ENCODE measurements at regions not wholly inside any gene's neighbourhood (a gene's known extent, or its start where the extent isn't known, plus 50 kb on each side); places are given as distances from the start of the nearest gene placed in this dataset.

DNA sequence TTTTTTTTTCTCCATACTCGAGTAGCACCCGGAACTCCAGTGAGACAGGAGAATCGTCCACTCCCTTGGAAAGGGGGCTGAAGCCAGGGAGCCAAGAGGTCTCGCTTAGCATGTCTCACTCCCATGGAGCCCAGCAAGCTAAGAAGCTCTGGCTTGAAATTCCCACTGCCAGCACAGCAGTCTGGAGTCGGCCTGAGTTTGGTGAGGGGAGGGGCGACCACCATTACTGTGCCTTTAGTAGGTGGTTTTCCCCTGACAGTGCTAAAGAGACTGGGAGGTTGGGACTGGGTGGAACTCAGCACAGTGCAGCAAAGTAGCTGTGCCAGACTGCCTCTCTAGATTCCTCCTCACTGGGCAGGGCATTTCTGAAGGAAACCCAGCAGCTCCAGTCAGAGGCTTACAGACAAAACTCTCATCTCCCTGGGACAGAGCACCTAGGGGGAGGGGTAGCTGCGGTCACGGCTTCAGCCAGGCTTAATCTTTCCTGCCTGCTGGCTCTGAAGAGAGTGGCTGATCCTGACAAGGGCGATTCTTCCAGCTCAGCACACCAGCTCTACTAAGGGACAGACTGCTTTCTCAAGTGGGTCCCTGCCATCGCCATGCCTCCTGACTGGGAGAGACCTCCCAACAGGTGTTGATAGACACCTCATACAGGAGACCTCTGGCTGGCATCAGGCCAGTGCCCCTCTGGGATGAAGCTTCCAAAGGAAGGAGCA lies 414.5 kb upstream of the ZNF608 start:
- no peak overlapping the region for H3K4me3 ChIP-seq (ENCODE audit: low read length)
- DNase-seq, result no peak
- no peak overlapping the region for H3K4me2 ChIP-seq (ENCODE audit: low read length)
- H3K36me3 ChIP-seq (ENCODE audit: low read depth, low read length), result no peaks in the 10 kb centered on the region
- H2AFZ ChIP-seq (ENCODE audit: low read length), result no peak overlapping the region
- no peak overlapping the region for H3K27ac ChIP-seq (ENCODE audit: low read length)
- CTCF ChIA-PET, result no interaction called here
- no peaks in the 10 kb centered on the region for H4K20me1 ChIP-seq (ENCODE audit: low read length)
- POLR2A ChIA-PET (ENCODE audit: unreplicated experiment), result no interaction called here
- no peak for TF ChIP-seq EZH2 (IDR thresholded peaks at IDR 0.05; ENCODE audit: low read length, unreplicated experiment)
- TF ChIP-seq CTCF (conservative IDR thresholded peaks at IDR 0.05; ENCODE audit: low read depth, low read length), result no peak
- intact Hi-C loops (cut with micrococcal nuclease), result no loop called here
- BruUV-seq (replicated peaks), result no TSS peak
- H3K79me2 ChIP-seq (ENCODE audit: low read length), result no peaks in the 10 kb centered on the region
- H3K9me2 ChIP-seq (replicated peaks; ENCODE audit: low read length), result no peaks in the 10 kb centered on the region
- no peaks in the 10 kb centered on the region for H3K4me1 ChIP-seq (ENCODE audit: insufficient read depth, low read length)
- H3K27me3 ChIP-seq (ENCODE audit: low read length), result no peaks in the 10 kb centered on the region
- H3K9me3 ChIP-seq (ENCODE audit: low read length), result no peaks in the 10 kb centered on the region
- no peak for ATAC-seq
- no peaks in the 10 kb centered on the region for H3F3A ChIP-seq (ENCODE audit: low read length, unreplicated experiment)
- no peak overlapping the region for H3K9ac ChIP-seq (ENCODE audit: low read length)

GRCh38 chr5:125162714-125163113 lies 416.3 kb upstream of the ZNF608 start:
- ATAC-seq (no peak), DNase-seq (no peak)
- H3K4me2 ChIP-seq (ENCODE audit: low read length), result no peak overlapping the region
- no peak for TF ChIP-seq EZH2 (IDR thresholded peaks at IDR 0.05; ENCODE audit: low read length, unreplicated experiment)
- intact Hi-C loops (cut with micrococcal nuclease), result no loop called here
- no peaks in the 10 kb centered on the region for H3K27me3 ChIP-seq (ENCODE audit: low read length)
- no peaks in the 10 kb centered on the region for H3K9me2 ChIP-seq (replicated peaks; ENCODE audit: low read length)
- H2AFZ ChIP-seq (ENCODE audit: low read length), result no peak overlapping the region
- no TSS peak for BruUV-seq (replicated peaks)
- H3K4me1 ChIP-seq (ENCODE audit: insufficient read depth, low read length), result no peaks in the 10 kb centered on the region
- no peaks in the 10 kb centered on the region for H3F3A ChIP-seq (ENCODE audit: low read length, unreplicated experiment)
- H3K27ac ChIP-seq (ENCODE audit: low read length), result no peak overlapping the region
- ChIA-PET POLR2A (ENCODE audit: unreplicated experiment) (no interaction called here), CTCF (no interaction called here)
- no peaks in the 10 kb centered on the region for H3K79me2 ChIP-seq (ENCODE audit: low read length)
- H3K4me3 ChIP-seq (ENCODE audit: low read length), result no peak overlapping the region
- no peak overlapping the region for H3K9ac ChIP-seq (ENCODE audit: low read length)
- no peaks in the 10 kb centered on the region for H4K20me1 ChIP-seq (ENCODE audit: low read length)
- no peaks in the 10 kb centered on the region for H3K36me3 ChIP-seq (ENCODE audit: low read depth, low read length)
- no peaks in the 10 kb centered on the region for H3K9me3 ChIP-seq (ENCODE audit: low read length)

GRCh38 chr5:125169396-125169795 lies 423.0 kb upstream of the ZNF608 start:
- ATAC-seq (no peak), DNase-seq (no peak)
- no peak overlapping the region for H3K4me3 ChIP-seq (ENCODE audit: low read length)
- no peaks in the 10 kb centered on the region for H4K20me1 ChIP-seq (ENCODE audit: low read length)
- intact Hi-C loops (cut with micrococcal nuclease), result no loop called here
- H3K36me3 ChIP-seq (ENCODE audit: low read depth, low read length), result no peaks in the 10 kb centered on the region
- no peaks in the 10 kb centered on the region for H3K79me2 ChIP-seq (ENCODE audit: low read length)
- no peak overlapping the region for H3K4me2 ChIP-seq (ENCODE audit: low read length)
- H3F3A ChIP-seq (ENCODE audit: low read length, unreplicated experiment), result no peaks in the 10 kb centered on the region
- no peaks in the 10 kb centered on the region for H3K9me3 ChIP-seq (ENCODE audit: low read length)
- H3K27ac ChIP-seq (ENCODE audit: low read length), result no peak overlapping the region
- ChIA-PET CTCF (no interaction called here), POLR2A (ENCODE audit: unreplicated experiment) (no interaction called here)
- no TSS peak for BruUV-seq (replicated peaks)
- no peak overlapping the region for H3K9ac ChIP-seq (ENCODE audit: low read length)
- no peaks in the 10 kb centered on the region for H3K4me1 ChIP-seq (ENCODE audit: insufficient read depth, low read length)
- H3K9me2 ChIP-seq (replicated peaks; ENCODE audit: low read length), result no peaks in the 10 kb centered on the region
- H3K27me3 ChIP-seq (ENCODE audit: low read length), result no peaks in the 10 kb centered on the region
- TF ChIP-seq EZH2phosphoT487 (IDR thresholded peaks at IDR 0.05; ENCODE audit: borderline replicate concordance, low read length) (no peak), CTCF (conservative IDR thresholded peaks at IDR 0.05; ENCODE audit: low read depth, low read length) (no peak), EZH2 (IDR thresholded peaks at IDR 0.05; ENCODE audit: low read length, unreplicated experiment) (no peak)
- no peak overlapping the region for H2AFZ ChIP-seq (ENCODE audit: low read length)
